Progenitor cell of endocrine pancreas (in vitro differentiated cells): ENCODE measurements at regions not wholly inside any gene's neighbourhood (a gene's known extent, or its start where the extent isn't known, plus 50 kb on each side); places are given as distances from the start of the nearest gene placed in this dataset.

Experiments used
- DNase-seq: peaks from one replicate; pipeline ENCODE4 v3.0.0; 2021; ENCODE audit warnings: low spot score; ENCODE audit not compliant: unreplicated experiment
- H3K27ac Mint-ChIP-seq: 2 replicates; pipeline ENCODE4 v1.8.0; 2021; ENCODE audit warnings: mild to moderate bottlenecking, moderate library complexity, mixed read lengths
- H3K27me3 Mint-ChIP-seq: 2 replicates; pipeline ENCODE4 v1.8.0; 2021; ENCODE audit warnings: mixed read lengths
- H3K36me3 Mint-ChIP-seq: 2 replicates; pipeline ENCODE4 v1.8.0; 2022; ENCODE audit warnings: mixed read lengths; ENCODE audit not compliant: insufficient read depth
- H3K4me1 Mint-ChIP-seq: 2 replicates; pipeline ENCODE4 v1.8.0; 2021; ENCODE audit warnings: low read depth, mixed read lengths
- H3K4me3 Mint-ChIP-seq: 2 replicates; pipeline ENCODE4 v1.8.0; 2021; ENCODE audit warnings: low read depth, mild to moderate bottlenecking, moderate library complexity, mixed read lengths
- H3K9me3 Mint-ChIP-seq: 2 replicates; pipeline ENCODE4 v1.8.0; 2021; ENCODE audit warnings: low read depth, mixed read lengths
- CTCF ChIP-seq: fragments of 200-600 bp; sonication (generic); IDR thresholded peaks from one replicate; pipeline ENCODE4 v1.5.0; 2021; ENCODE audit warnings: antibody characterized with exemption, mild to moderate bottlenecking; ENCODE audit not compliant: unreplicated experiment

GRCh38 chr18:54717673-54718407, 110.4 kb upstream of the RAB27B start:
- TF ChIP-seq CTCF, result no peak

GRCh38 chr18:54718408-54718773, 109.9 kb upstream of the RAB27B start:
- H3K27me3 Mint-ChIP-seq, result no peaks in the 10 kb centered on the region
- no peaks in the 10 kb centered on the region for H3K36me3 Mint-ChIP-seq
- peak overlapping the region; percentile 4 for H3K4me3 Mint-ChIP-seq
- no peak for DNase-seq
- no peaks in the 10 kb centered on the region for H3K9me3 Mint-ChIP-seq
- TF ChIP-seq CTCF, result no peak
- no peak overlapping the region for H3K27ac Mint-ChIP-seq
- peaks cover 10% of the 10 kb centered on the region for H3K4me1 Mint-ChIP-seq

More at GRCh38 chr18:54717673-54718407, 110.4 kb upstream of the RAB27B start:
- H3K4me3 Mint-ChIP-seq, result peak overlapping the region; percentile 4
- peak overlapping the region; percentile 59 for H3K27ac Mint-ChIP-seq
- DNase-seq, result no peak
- H3K9me3 Mint-ChIP-seq, result no peaks in the 10 kb centered on the region
- H3K27me3 Mint-ChIP-seq, result no peaks in the 10 kb centered on the region
- H3K4me1 Mint-ChIP-seq, result peaks cover 10% of the 10 kb centered on the region
- no peaks in the 10 kb centered on the region for H3K36me3 Mint-ChIP-seq

GRCh38 chr18:54720620-54721019, 107.7 kb upstream of the RAB27B start:
- Mint-ChIP-seq H3K27ac (no peak overlapping the region), H3K27me3 (no peaks in the 10 kb centered on the region), H3K36me3 (no peaks in the 10 kb centered on the region), H3K4me3 (no peak overlapping the region), H3K9me3 (peaks cover 4% of the 10 kb centered on the region), H3K4me1 (peaks cover 10% of the 10 kb centered on the region)
- TF ChIP-seq CTCF, result no peak
- DNase-seq, result no peak

- TF ChIP-seq CTCF, result no peak
- Mint-ChIP-seq H3K36me3 (no peaks in the 10 kb centered on the region), H3K4me3 (no peak overlapping the region), H3K9me3 (peaks cover 4% of the 10 kb centered on the region), H3K27me3 (no peaks in the 10 kb centered on the region), H3K4me1 (peaks cover 3% of the 10 kb centered on the region), H3K27ac (no peak overlapping the region)
- no peak for DNase-seq
Measured at GRCh38 chr18:54726143-54726542, 102.1 kb upstream of the RAB27B start.

- H3K4me1 Mint-ChIP-seq, result peaks cover 5% of the 10 kb centered on the region
- no peak overlapping the region for H3K4me3 Mint-ChIP-seq
- no peak for TF ChIP-seq CTCF
- peaks cover 16% of the 10 kb centered on the region for H3K9me3 Mint-ChIP-seq
- peaks cover 1% of the 10 kb centered on the region for H3K36me3 Mint-ChIP-seq
- no peaks in the 10 kb centered on the region for H3K27me3 Mint-ChIP-seq
- DNase-seq, result no peak
- no peak overlapping the region for H3K27ac Mint-ChIP-seq
Measured at GRCh38 chr18:54734059-54734458, 94.2 kb upstream of the RAB27B start.
